SW 1271 (cell line): ENCODE measurements at regions not wholly inside any gene's neighbourhood (a gene's known extent, or its start where the extent isn't known, plus 50 kb on each side); places are given as distances from the start of the nearest gene placed in this dataset.
A peak's percentile ranks its signal among the peaks of the same experiment; 100 is the strongest.
"Not testable (repeated sequence)": the region's sequence is repeated elsewhere in the genome, so short reads cannot be mapped to it uniquely, and the experiment has no call there.

Source experiments
- DNase-seq, 2 experiments: peaks; one replicate each; lab custom pipeline; 2025; lab: John Stamatoyannopoulos, UW

- DNase-seq, result no peak
Measured at GRCh38 chr4:29085748-29086147, 1634.4 kb upstream of the PCDH7 start.

GRCh38 chr4:29104694-29105093 lies 1615.5 kb upstream of the PCDH7 start:
- DNase-seq, result no peak

GRCh38 chr4:29113960-29114359 lies 1606.2 kb upstream of the PCDH7 start:
- DNase-seq, result no peak

- DNase-seq, result not testable (repeated sequence)
Measured at GRCh38 chr4:29117231-29117722, 1602.9 kb upstream of the PCDH7 start.

GRCh38 chr4:29121586-29121985 lies 1598.6 kb upstream of the PCDH7 start:
- DNase-seq, result no peak

GRCh38 chr4:29128810-29129209 lies 1591.4 kb upstream of the PCDH7 start:
- DNase-seq, result no peak

GRCh38 chr4:29131304-29131703 lies 1588.9 kb upstream of the PCDH7 start:
- DNase-seq, result no peak

- DNase-seq, result no peak
Measured at GRCh38 chr4:29142708-29143107, 1577.5 kb upstream of the PCDH7 start.

GRCh38 chr4:29151584-29151983 lies 1568.6 kb upstream of the PCDH7 start:
- no peak for DNase-seq

- DNase-seq, result no peak
Measured at GRCh38 chr4:29153642-29154041, 1566.5 kb upstream of the PCDH7 start.

GRCh38 chr4:29175291-29175690 lies 1544.9 kb upstream of the PCDH7 start:
- DNase-seq, result no peak

GRCh38 chr4:29199025-29199424 lies 1521.1 kb upstream of the PCDH7 start:
- DNase-seq, result no peak

- DNase-seq, result no peak
Measured at GRCh38 chr4:29199485-29199884, 1520.7 kb upstream of the PCDH7 start.

GRCh38 chr4:29213020-29213419 lies 1507.1 kb upstream of the PCDH7 start:
- DNase-seq, result no peak

- DNase-seq, result peak in 1 of 2 experiments; percentile 0
Measured at GRCh38 chr4:29220761-29221160, 1499.4 kb upstream of the PCDH7 start.

- DNase-seq, result no peak
Measured at GRCh38 chr4:29224911-29225310, 1495.3 kb upstream of the PCDH7 start.

- no peak for DNase-seq
Measured at GRCh38 chr4:29240641-29241040, 1479.5 kb upstream of the PCDH7 start.

GRCh38 chr4:29243054-29243453 lies 1477.1 kb upstream of the PCDH7 start:
- DNase-seq, result no peak

- no peak for DNase-seq
Measured at GRCh38 chr4:29243851-29244250, 1476.3 kb upstream of the PCDH7 start.

GRCh38 chr4:29259556-29259955 lies 1460.6 kb upstream of the PCDH7 start:
- no peak for DNase-seq

GRCh38 chr4:29262986-29263385 lies 1457.2 kb upstream of the PCDH7 start:
- no peak for DNase-seq

- DNase-seq, result no peak
Measured at GRCh38 chr4:29276150-29276549, 1444.0 kb upstream of the PCDH7 start.

GRCh38 chr4:29277381-29277780 lies 1442.8 kb upstream of the PCDH7 start:
- DNase-seq, result peak in 1 of 2 experiments; percentile 34

- DNase-seq, result peak in 1 of 2 experiments; percentile 29
Measured at GRCh38 chr4:29278585-29278984, 1441.6 kb upstream of the PCDH7 start.

- no peak for DNase-seq
Measured at GRCh38 chr4:29289118-29289517, 1431.1 kb upstream of the PCDH7 start.
